ENCODE measurements at regions not wholly inside any gene's neighbourhood (a gene's known extent, or its start where the extent isn't known, plus 50 kb on each side); places are given as distances from the start of the nearest gene placed in this dataset.

DNA sequence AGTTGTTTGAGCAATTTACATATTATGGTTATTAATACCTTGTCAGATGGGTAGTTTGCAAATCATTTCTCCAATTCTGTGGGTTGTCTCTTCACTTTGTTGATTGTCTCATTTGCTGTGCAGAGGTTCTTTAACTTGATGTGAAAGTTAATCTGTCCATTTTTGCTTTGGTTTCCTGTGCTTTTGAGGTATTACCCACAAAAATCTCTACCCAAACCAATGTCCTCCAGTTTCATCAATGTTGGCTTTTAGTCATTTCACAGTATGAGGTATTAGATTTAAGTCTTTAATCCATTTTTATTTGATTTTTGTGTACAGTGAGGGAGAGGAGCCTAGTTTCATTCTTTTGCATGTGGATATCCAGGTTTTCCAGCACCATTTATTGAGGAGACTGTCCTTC is 82.4 kb downstream of the MRPS30 start:
- TF ChIP-seq, protein P1, sequence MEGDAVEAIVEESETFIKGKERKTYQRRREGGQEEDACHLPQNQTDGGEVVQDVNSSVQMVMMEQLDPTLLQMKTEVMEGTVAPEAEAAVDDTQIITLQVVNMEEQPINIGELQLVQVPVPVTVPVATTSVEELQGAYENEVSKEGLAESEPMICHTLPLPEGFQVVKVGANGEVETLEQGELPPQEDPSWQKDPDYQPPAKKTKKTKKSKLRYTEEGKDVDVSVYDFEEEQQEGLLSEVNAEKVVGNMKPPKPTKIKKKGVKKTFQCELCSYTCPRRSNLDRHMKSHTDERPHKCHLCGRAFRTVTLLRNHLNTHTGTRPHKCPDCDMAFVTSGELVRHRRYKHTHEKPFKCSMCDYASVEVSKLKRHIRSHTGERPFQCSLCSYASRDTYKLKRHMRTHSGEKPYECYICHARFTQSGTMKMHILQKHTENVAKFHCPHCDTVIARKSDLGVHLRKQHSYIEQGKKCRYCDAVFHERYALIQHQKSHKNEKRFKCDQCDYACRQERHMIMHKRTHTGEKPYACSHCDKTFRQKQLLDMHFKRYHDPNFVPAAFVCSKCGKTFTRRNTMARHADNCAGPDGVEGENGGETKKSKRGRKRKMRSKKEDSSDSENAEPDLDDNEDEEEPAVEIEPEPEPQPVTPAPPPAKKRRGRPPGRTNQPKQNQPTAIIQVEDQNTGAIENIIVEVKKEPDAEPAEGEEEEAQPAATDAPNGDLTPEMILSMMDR (IDR thresholded peaks at IDR 0.05; ENCODE audit: low read depth, low read length, poor library complexity, severe bottlenecking) = no peak
- no peak for TF ChIP-seq EZH2phosphoT487 (IDR thresholded peaks at IDR 0.05; ENCODE audit: borderline replicate concordance, low read length)
- Histone ChIP-seq H4K20me1 (ENCODE audit: control insufficient read depth, insufficient read depth, low read depth, low read length) (no peaks in the 10 kb centered on the region), H3F3A (ENCODE audit: control insufficient read depth, insufficient read depth) (no peaks in the 10 kb centered on the region), H3K4me3 (ENCODE audit: low read length) (no peak overlapping the region), H3K9me3 (ENCODE audit: control insufficient read depth, insufficient read depth, low read length) (no peaks in the 10 kb centered on the region), H3K9me2 (replicated peaks; ENCODE audit: control insufficient read depth, low read length) (no peaks in the 10 kb centered on the region), H3K27ac (ENCODE audit: low read depth, low read length) (no peak overlapping the region), H3K79me2 (ENCODE audit: control insufficient read depth, low read length) (no peaks in the 10 kb centered on the region), H3K4me2 (ENCODE audit: low read length) (no peak overlapping the region), H3K4me1 (ENCODE audit: control insufficient read depth, low read length) (no peaks in the 10 kb centered on the region), H3K36me3 (ENCODE audit: control insufficient read depth, low read length) (no peaks in the 10 kb centered on the region), H3K27me3 (ENCODE audit: control insufficient read depth, low read length) (no peaks in the 10 kb centered on the region)

DNA sequence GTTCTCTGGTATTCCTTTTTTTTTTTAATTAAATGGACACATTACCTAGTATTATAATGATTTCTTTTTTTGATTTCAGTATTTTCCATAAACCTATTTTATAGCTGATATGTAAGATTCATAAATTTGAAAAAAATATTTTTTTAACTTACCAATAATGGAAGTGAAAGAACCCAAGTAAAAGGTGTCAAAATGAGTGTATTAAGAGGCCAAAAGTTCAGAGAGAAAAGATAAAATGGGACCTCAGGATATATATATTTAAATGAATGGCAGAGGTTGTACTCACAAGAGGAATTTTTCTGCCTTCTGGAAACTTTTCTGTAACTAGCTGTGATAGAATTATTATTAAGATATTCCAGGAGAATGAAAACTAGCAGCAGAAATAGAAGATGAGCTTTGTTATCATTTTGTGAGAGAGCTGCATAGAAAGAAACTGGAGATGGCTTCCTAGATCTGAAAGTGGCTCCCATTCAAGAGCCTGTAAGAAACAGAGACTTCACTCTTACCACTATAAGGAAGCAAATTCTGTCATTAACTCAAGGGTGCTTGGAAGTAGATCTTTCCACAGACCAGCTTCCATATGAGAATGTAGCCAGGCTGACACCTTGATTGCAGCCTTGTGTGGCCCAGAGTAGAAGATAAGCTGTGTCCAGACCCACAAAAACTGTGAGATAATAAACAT is 91.7 kb downstream of the MRPS30 start:
- TF ChIP-seq EZH2phosphoT487 (IDR thresholded peaks at IDR 0.05; ENCODE audit: borderline replicate concordance, low read length) = no peak
- TF ChIP-seq, protein P1 (IDR thresholded peaks at IDR 0.05; ENCODE audit: low read depth, low read length, poor library complexity, severe bottlenecking) = no peak
- H3F3A ChIP-seq (ENCODE audit: control insufficient read depth, insufficient read depth) = no peaks in the 10 kb centered on the region
- no peaks in the 10 kb centered on the region for H3K9me3 ChIP-seq (ENCODE audit: control insufficient read depth, insufficient read depth, low read length)
- no peak overlapping the region for H3K4me3 ChIP-seq (ENCODE audit: low read length)
- no peaks in the 10 kb centered on the region for H3K27me3 ChIP-seq (ENCODE audit: control insufficient read depth, low read length)
- H3K4me1 ChIP-seq (ENCODE audit: control insufficient read depth, low read length) = no peaks in the 10 kb centered on the region
- no peaks in the 10 kb centered on the region for H4K20me1 ChIP-seq (ENCODE audit: control insufficient read depth, insufficient read depth, low read depth, low read length)
- no peak overlapping the region for H3K4me2 ChIP-seq (ENCODE audit: low read length)
- H3K36me3 ChIP-seq (ENCODE audit: control insufficient read depth, low read length) = no peaks in the 10 kb centered on the region
- H3K9me2 ChIP-seq (replicated peaks; ENCODE audit: control insufficient read depth, low read length) = no peaks in the 10 kb centered on the region
- no peaks in the 10 kb centered on the region for H3K79me2 ChIP-seq (ENCODE audit: control insufficient read depth, low read length)
- H3K27ac ChIP-seq (ENCODE audit: low read depth, low read length) = no peak overlapping the region

DNA sequence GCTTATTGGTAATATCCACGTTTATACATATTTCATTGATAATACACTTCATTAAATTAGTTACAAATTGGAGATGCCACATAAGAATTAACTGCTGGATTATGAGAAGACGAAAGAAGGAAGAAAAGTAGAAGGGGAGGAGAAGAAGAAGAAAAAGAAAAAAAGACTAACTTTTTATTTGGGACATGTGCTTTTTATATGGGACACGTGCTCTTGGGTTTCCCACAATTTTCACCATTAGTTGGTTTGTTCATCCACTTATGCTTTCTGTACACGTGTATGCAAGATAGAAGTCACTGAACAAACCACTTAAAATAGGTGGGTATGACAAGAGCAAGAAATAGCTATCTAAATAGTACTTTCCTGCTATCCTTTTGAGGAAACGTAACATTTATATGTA is 98.6 kb downstream of the MRPS30 start:
- no peak overlapping the region for H3K4me3 ChIP-seq (ENCODE audit: low read length)
- no peaks in the 10 kb centered on the region for H3K36me3 ChIP-seq (ENCODE audit: control insufficient read depth, low read length)
- H3K4me1 ChIP-seq (ENCODE audit: control insufficient read depth, low read length) = no peaks in the 10 kb centered on the region
- H3K9me2 ChIP-seq (replicated peaks; ENCODE audit: control insufficient read depth, low read length) = no peaks in the 10 kb centered on the region
- TF ChIP-seq, protein P1 (IDR thresholded peaks at IDR 0.05; ENCODE audit: low read depth, low read length, poor library complexity, severe bottlenecking) = no peak
- TF ChIP-seq EZH2phosphoT487 (IDR thresholded peaks at IDR 0.05; ENCODE audit: borderline replicate concordance, low read length) = no peak
- H3K27ac ChIP-seq (ENCODE audit: low read depth, low read length) = no peak overlapping the region
- no peak overlapping the region for H3K4me2 ChIP-seq (ENCODE audit: low read length)
- H3K9me3 ChIP-seq (ENCODE audit: control insufficient read depth, insufficient read depth, low read length) = no peaks in the 10 kb centered on the region
- no peaks in the 10 kb centered on the region for H3F3A ChIP-seq (ENCODE audit: control insufficient read depth, insufficient read depth)
- H4K20me1 ChIP-seq (ENCODE audit: control insufficient read depth, insufficient read depth, low read depth, low read length) = no peaks in the 10 kb centered on the region
- no peaks in the 10 kb centered on the region for H3K27me3 ChIP-seq (ENCODE audit: control insufficient read depth, low read length)
- no peaks in the 10 kb centered on the region for H3K79me2 ChIP-seq (ENCODE audit: control insufficient read depth, low read length)
